ENCODE measurements at regions not wholly inside any gene's neighbourhood (a gene's known extent, or its start where the extent isn't known, plus 50 kb on each side); places are given as distances from the start of the nearest gene placed in this dataset.

- H3K27ac ChIP-seq: no peak overlapping the region
- TF ChIP-seq CTCF (conservative IDR thresholded peaks at IDR 0.05) (no peak), ZFX (IDR thresholded peaks at IDR 0.05) (no peak)
These were observed 1094.3 kb downstream of the VRK1 start for GRCh38 chr14:97891515-97891914.

GRCh38 chr14:97894552-97894951, 1097.4 kb downstream of the VRK1 start:
- no peak overlapping the region for H3K27ac ChIP-seq
- TF ChIP-seq CTCF (conservative IDR thresholded peaks at IDR 0.05) (no peak), ZFX (IDR thresholded peaks at IDR 0.05) (no peak)

GRCh38 chr14:97900196-97900854, 1103.1 kb downstream of the VRK1 start:
- TF ChIP-seq CTCF (conservative IDR thresholded peaks at IDR 0.05) (no peak), ZFX (IDR thresholded peaks at IDR 0.05) (no peak)
- no peak overlapping the region for H3K27ac ChIP-seq

GRCh38 chr14:97902630-97903029, 1105.4 kb downstream of the VRK1 start:
- TF ChIP-seq CTCF (conservative IDR thresholded peaks at IDR 0.05): no peak
- no peak for TF ChIP-seq ZFX (IDR thresholded peaks at IDR 0.05)
- H3K27ac ChIP-seq: no peak overlapping the region

- TF ChIP-seq CTCF (conservative IDR thresholded peaks at IDR 0.05) (no peak), ZFX (IDR thresholded peaks at IDR 0.05) (no peak)
- H3K27ac ChIP-seq: no peak overlapping the region
These were observed 1106.6 kb downstream of the VRK1 start for GRCh38 chr14:97903821-97904220.

GRCh38 chr14:97912217-97912616, 1115.0 kb downstream of the VRK1 start:
- TF ChIP-seq CTCF (conservative IDR thresholded peaks at IDR 0.05): no peak
- no peak for TF ChIP-seq ZFX (IDR thresholded peaks at IDR 0.05)

GRCh38 chr14:97916100-97916499, 1118.9 kb downstream of the VRK1 start:
- H3K27ac ChIP-seq: no peak overlapping the region
- TF ChIP-seq CTCF (conservative IDR thresholded peaks at IDR 0.05) (no peak), ZFX (IDR thresholded peaks at IDR 0.05) (no peak)

More at GRCh38 chr14:97912217-97912616, 1115.0 kb downstream of the VRK1 start:
- H3K27ac ChIP-seq: no peak overlapping the region
